OCI-LY7 (cell line): ENCODE measurements at regions not wholly inside any gene's neighbourhood (a gene's known extent, or its start where the extent isn't known, plus 50 kb on each side); places are given as distances from the start of the nearest gene placed in this dataset.

Experiments used
- BruUV-seq: library from RNA; stranded (reverse); fragments of 400-500 nt; replicated peaks from 2 replicates; lab custom pipeline; 2021; lab: Mats Ljungman, UMichigan
- CTCF ChIA-PET: fragments of 300-600 bp; sonication (Branson Sonifier 250); formaldehyde crosslinking; loops from one replicate; lab custom pipeline; 2022; ENCODE audit warnings: antibody characterized with exemption; ENCODE audit not compliant: unreplicated experiment; lab: Charles Lee
- POLR2A ChIA-PET: fragments of 300-600 bp; sonication (Branson Sonifier 250); formaldehyde crosslinking; loops from one replicate; lab custom pipeline; 2022; ENCODE audit warnings: antibody characterized with exemption; lab: Charles Lee
- DNase-seq: peaks from one replicate; pipeline ENCODE4 v3.0.0-alpha.2; 2015; ENCODE audit warnings: low spot score
- H2AFZ ChIP-seq: fragments of 200-600 bp; sonication (generic), shearing (Covaris generic); 2 replicates; pipeline ENCODE4 v1.6.1; 2014; ENCODE audit warnings: mild to moderate bottlenecking, antibody characterized with exemption, low read length, moderate library complexity
- H3K27ac ChIP-seq: fragments of 200-600 bp; sonication (generic); 2 replicates; pipeline ENCODE4 v1.5.1; 2014; ENCODE audit warnings: mixed run types, low read depth, mild to moderate bottlenecking, moderate library complexity, low read length, inconsistent platforms; ENCODE audit not compliant: poor library complexity, severe bottlenecking
- H3K36me3 ChIP-seq: fragments of 200-600 bp; sonication (generic); 2 replicates; pipeline ENCODE4 v1.6.1; 2014; ENCODE audit warnings: mild to moderate bottlenecking, antibody characterized with exemption, low read length, moderate library complexity, mixed read lengths; ENCODE audit not compliant: insufficient read depth
- H3K4me1 ChIP-seq: fragments of 200-600 bp; sonication (generic); 2 replicates; pipeline ENCODE4 v1.5.1; 2014; ENCODE audit warnings: mild to moderate bottlenecking, low read length; ENCODE audit not compliant: insufficient read depth, poor library complexity, severe bottlenecking
- H3K4me2 ChIP-seq: fragments of 200-600 bp; sonication (generic); 2 replicates; pipeline ENCODE4 v1.6.1; 2014; ENCODE audit warnings: mild to moderate bottlenecking, low read length
- H3K4me3 ChIP-seq: fragments of 200-600 bp; sonication (generic); 2 replicates; pipeline ENCODE4 v1.5.1; 2014; ENCODE audit warnings: mild to moderate bottlenecking, low read depth, low read length; ENCODE audit not compliant: poor library complexity, severe bottlenecking
- H3K79me2 ChIP-seq: fragments of 200-600 bp; sonication (generic); 2 replicates; pipeline ENCODE4 v1.6.1; 2016; ENCODE audit warnings: low read depth, mild to moderate bottlenecking, low read length, moderate library complexity, mixed read lengths; ENCODE audit not compliant: insufficient read depth
- H3K9me2 ChIP-seq: fragments of 200-600 bp; sonication (generic); 2 replicates; pipeline ENCODE4 v1.6.1; 2016; ENCODE audit warnings: mild to moderate bottlenecking, low read length, mixed read lengths; ENCODE audit not compliant: insufficient read depth
- H3K9me3 ChIP-seq: fragments of 200-600 bp; sonication (generic); 2 replicates; pipeline ENCODE4 v1.6.1; 2014; ENCODE audit warnings: mild to moderate bottlenecking, mixed run types, low read length, mixed read lengths
- H4K20me1 ChIP-seq: fragments of 200-600 bp; sonication (generic); 2 replicates; pipeline ENCODE4 v1.6.1; 2014; ENCODE audit warnings: mild to moderate bottlenecking, antibody characterized with exemption, low read length, moderate library complexity, mixed read lengths; ENCODE audit not compliant: insufficient read depth
- EZH2phosphoT487 ChIP-seq: fragments of 200-600 bp; sonication (generic); IDR thresholded peaks from 2 replicates; pipeline ENCODE4 v1.6.1; 2018; ENCODE audit warnings: low read depth, borderline replicate concordance, mild to moderate bottlenecking, mixed run types, antibody characterized with exemption, low read length, moderate library complexity, mixed read lengths
- intact Hi-C: fragments of 100-400 bp; cut with micrococcal nuclease; formaldehyde crosslinking; loops from one replicate; pipeline ENCODE4 v1.10.0; 2022; ENCODE audit not compliant: unreplicated experiment
- TF ChIP-seq, protein P1 (sequence below): fragments of 200-600 bp; sonication (generic); conservative IDR thresholded peaks from 2 replicates; pipeline ENCODE4 v1.5.1; 2014; ENCODE audit warnings: mild to moderate bottlenecking, antibody characterized with exemption, low read length, moderate library complexity, mixed read lengths

DNA sequence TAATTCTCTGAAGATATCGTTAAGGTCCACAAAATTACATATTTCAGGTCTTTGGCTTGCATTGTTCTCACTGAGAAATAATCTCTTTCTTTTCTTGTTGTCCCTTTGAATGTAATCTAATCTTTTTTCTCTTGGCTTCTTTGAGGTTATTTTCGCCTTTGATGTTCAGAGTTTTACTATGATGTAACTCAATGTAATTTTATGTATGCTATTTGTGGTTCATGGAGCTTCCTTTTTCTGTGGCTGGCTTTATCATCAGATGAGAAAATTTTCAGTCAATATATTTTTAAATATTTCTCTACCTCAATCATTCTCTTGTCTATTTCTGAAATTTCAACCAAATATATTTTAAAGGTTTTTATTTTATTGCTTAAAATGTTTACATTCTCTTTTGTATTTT, 672.2 kb downstream of the TRAM1L1 start:
- Histone ChIP-seq H3K4me2 (no peak overlapping the region), H2AFZ (no peak overlapping the region), H3K9me2 (no peaks in the 10 kb centered on the region), H3K36me3 (no peaks in the 10 kb centered on the region), H3K4me3 (no peak overlapping the region), H3K9me3 (no peaks in the 10 kb centered on the region), H4K20me1 (no peaks in the 10 kb centered on the region), H3K27ac (no peak overlapping the region), H3K4me1 (no peaks in the 10 kb centered on the region), H3K79me2 (no peaks in the 10 kb centered on the region)
- no peak for TF ChIP-seq EZH2phosphoT487
- TF ChIP-seq, protein P1, sequence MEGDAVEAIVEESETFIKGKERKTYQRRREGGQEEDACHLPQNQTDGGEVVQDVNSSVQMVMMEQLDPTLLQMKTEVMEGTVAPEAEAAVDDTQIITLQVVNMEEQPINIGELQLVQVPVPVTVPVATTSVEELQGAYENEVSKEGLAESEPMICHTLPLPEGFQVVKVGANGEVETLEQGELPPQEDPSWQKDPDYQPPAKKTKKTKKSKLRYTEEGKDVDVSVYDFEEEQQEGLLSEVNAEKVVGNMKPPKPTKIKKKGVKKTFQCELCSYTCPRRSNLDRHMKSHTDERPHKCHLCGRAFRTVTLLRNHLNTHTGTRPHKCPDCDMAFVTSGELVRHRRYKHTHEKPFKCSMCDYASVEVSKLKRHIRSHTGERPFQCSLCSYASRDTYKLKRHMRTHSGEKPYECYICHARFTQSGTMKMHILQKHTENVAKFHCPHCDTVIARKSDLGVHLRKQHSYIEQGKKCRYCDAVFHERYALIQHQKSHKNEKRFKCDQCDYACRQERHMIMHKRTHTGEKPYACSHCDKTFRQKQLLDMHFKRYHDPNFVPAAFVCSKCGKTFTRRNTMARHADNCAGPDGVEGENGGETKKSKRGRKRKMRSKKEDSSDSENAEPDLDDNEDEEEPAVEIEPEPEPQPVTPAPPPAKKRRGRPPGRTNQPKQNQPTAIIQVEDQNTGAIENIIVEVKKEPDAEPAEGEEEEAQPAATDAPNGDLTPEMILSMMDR = no peak
- intact Hi-C loops = no loop called here
- POLR2A ChIA-PET = no interaction called here
- CTCF ChIA-PET = no interaction called here
- DNase-seq = no peak
- no TSS peak for BruUV-seq

DNA sequence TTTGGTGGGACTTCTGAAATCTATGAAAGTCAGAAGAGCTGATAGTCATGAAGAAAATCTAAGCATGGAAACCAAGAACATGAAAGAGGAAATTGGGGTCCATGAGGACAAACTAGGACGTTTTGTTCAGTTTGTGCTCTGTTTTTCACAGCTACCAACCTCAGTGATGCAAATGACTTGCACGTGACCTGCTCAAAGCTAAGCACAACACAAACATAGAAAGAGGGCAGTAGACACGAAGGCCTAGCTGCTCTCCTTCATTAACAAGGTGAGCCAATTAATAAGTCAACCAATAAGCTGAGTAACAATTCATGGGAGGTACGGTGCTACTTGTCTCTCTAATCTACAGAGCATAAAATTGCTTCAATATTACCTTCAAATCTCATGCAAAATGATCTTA, 684.1 kb downstream of the TRAM1L1 start:
- no peak overlapping the region for H2AFZ ChIP-seq
- CTCF ChIA-PET = no interaction called here
- POLR2A ChIA-PET = no interaction called here
- no peak overlapping the region for H3K4me2 ChIP-seq
- intact Hi-C loops = no loop called here
- no peaks in the 10 kb centered on the region for H3K9me2 ChIP-seq
- no peaks in the 10 kb centered on the region for H3K79me2 ChIP-seq
- no peaks in the 10 kb centered on the region for H3K36me3 ChIP-seq
- no peak overlapping the region for H3K27ac ChIP-seq
- no peak for TF ChIP-seq EZH2phosphoT487
- TF ChIP-seq, protein P1 = no peak
- BruUV-seq = no TSS peak
- H3K4me1 ChIP-seq = no peaks in the 10 kb centered on the region
- no peak overlapping the region for H3K4me3 ChIP-seq
- no peaks in the 10 kb centered on the region for H4K20me1 ChIP-seq
- no peaks in the 10 kb centered on the region for H3K9me3 ChIP-seq
- no peak for DNase-seq

DNA sequence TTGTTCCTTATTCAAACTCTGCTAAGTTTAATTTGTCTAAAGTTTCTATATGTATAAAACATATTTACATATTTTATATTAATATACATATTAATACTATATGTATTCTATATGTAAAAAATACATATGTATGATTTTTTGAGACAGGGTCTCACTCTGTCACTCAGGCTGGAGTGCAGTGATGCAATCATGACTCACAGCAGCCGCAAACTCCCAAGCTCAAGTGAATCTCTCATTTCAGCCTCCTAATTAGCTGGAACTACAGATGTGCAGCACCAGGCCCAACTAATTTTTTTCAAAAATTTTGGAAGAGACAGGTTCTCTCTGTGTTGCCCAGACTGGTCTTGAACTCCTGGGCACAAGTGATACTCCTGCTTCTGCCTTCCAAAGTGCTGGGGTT, 684.9 kb downstream of the TRAM1L1 start:
- TF ChIP-seq, protein P1 = no peak
- TF ChIP-seq EZH2phosphoT487 = no peak
- Histone ChIP-seq H3K9me3 (no peaks in the 10 kb centered on the region), H3K9me2 (no peaks in the 10 kb centered on the region), H3K4me2 (no peak overlapping the region), H4K20me1 (no peaks in the 10 kb centered on the region), H3K27ac (no peak overlapping the region), H2AFZ (no peak overlapping the region), H3K36me3 (no peaks in the 10 kb centered on the region), H3K4me1 (no peaks in the 10 kb centered on the region), H3K4me3 (no peak overlapping the region), H3K79me2 (no peaks in the 10 kb centered on the region)
- BruUV-seq = no TSS peak
- POLR2A ChIA-PET = interaction anchor here (0.6 kb wide), 2 partner anchors 17 to 212 kb away, joined by 3 read pairs; no protein-coding TSS in a partner anchor
- no peak for DNase-seq
- intact Hi-C loops = no loop called here
- CTCF ChIA-PET = no interaction called here
